Uterus (tissue), 3 donors: ENCODE measurements at regions not wholly inside any gene's neighbourhood (a gene's known extent, or its start where the extent isn't known, plus 50 kb on each side); places are given as distances from the start of the nearest gene placed in this dataset.

ENCODE experiments used
- DNase-seq, 2 donors: peaks; one replicate each; pipeline ENCODE4 v3.0.0-alpha.2; 2019 to 2020
- H3K27ac ChIP-seq, 2 donors: fragments of 200-600 bp; sonication (generic); 1 replicate in 1 of 2; 2 replicates in 1 of 2; pipeline ENCODE4 v1.5.1; 2016 to 2018
- H3K27me3 ChIP-seq, 2 donors: fragments of 200-600 bp; sonication (generic); one replicate each; pipeline ENCODE4 v1.5.1; 2018 to 2019; ENCODE audit warnings: control low read depth in 1 of 2
- H3K36me3 ChIP-seq, 2 donors: fragments of 200-600 bp; sonication (generic); one replicate each; pipeline ENCODE4 v1.5.1; 2019; ENCODE audit warnings: control low read depth in 1 of 2
- H3K4me1 ChIP-seq, 2 donors: fragments of 200-600 bp; sonication (generic); one replicate each; pipeline ENCODE4 v1.5.1; 2018 to 2019; ENCODE audit warnings: control low read depth in 1 of 2
- H3K4me3 ChIP-seq, 2 donors: fragments of 200-600 bp; sonication (generic); 1 replicate in 1 of 2; 2 replicates in 1 of 2; pipeline ENCODE4 v1.5.1; 2018 to 2019; ENCODE audit warnings: mild to moderate bottlenecking in 1 of 2
- H3K9me3 ChIP-seq, 2 donors: fragments of 200-600 bp; sonication (generic); one replicate each; pipeline ENCODE4 v1.5.1; 2019; ENCODE audit warnings: control low read depth in 1 of 2
- CTCF ChIP-seq, 4 experiments: fragments of 200-600 bp in 2 of 4; fragments of 450-650 bp in 2 of 4; sonication (generic) in 2 of 4; IDR thresholded peaks; one replicate each; pipeline ENCODE4 v1.5.1; 2016 to 2019; ENCODE audit warnings: antibody characterized with exemption in 4 of 4, mild to moderate bottlenecking in 2 of 4, moderate library complexity in 1 of 4
- POLR2A ChIP-seq, 2 donors: fragments of 450-650 bp; IDR thresholded peaks; one replicate each; pipeline ENCODE4 v1.6.1; 2016; ENCODE audit warnings: antibody characterized with exemption in 2 of 2, mild to moderate bottlenecking in 1 of 2, moderate library complexity in 1 of 2
- intact Hi-C: fragments of 100-400 bp; cut with DNase I; formaldehyde crosslinking; loops from one replicate; pipeline ENCODE4 v1.15.1; 2023; ENCODE audit warnings: low total_unique reads
- donor health status: DM: yes; HTN: yes; CAD: no.

- TF ChIP-seq POLR2A (IDR thresholded peaks at IDR 0.05), result no peak
- TF ChIP-seq CTCF (IDR thresholded peaks at IDR 0.05), result no peak
- H3K9me3 ChIP-seq, result no peaks in the 10 kb centered on the region
- no peaks in the 10 kb centered on the region for H3K4me1 ChIP-seq
- intact Hi-C loops, result no loop called here
- no peaks in the 10 kb centered on the region for H3K27me3 ChIP-seq
- H3K36me3 ChIP-seq, result no peaks in the 10 kb centered on the region
- no peak overlapping the region for H3K27ac ChIP-seq
- DNase-seq, result no peak
- no peak overlapping the region for H3K4me3 ChIP-seq
Observed at GRCh38 chr7:81618396-81619014, 151.3 kb downstream of the HGF start.

DNA sequence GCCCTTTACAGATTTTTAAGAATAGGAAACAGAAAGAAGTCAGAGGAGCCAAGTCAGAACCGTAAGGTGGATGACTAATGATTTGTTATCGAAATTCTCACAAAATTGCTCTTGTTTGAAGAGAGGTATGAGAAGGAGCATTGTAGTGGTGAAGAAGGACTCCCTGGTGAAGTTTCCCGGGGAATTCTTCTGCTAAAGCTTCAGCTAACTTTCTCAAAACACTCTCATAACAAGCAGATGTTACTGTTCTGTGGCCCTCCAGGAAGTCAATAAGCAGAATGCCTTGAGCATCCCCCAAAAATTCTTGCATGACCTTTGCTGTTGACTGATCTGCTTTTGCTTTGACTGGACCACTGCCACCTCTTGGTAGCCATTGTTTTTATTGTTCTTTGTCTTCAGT, 152.9 kb downstream of the HGF start:
- no peak overlapping the region for H3K4me3 ChIP-seq
- TF ChIP-seq POLR2A (IDR thresholded peaks at IDR 0.05), result no peak
- no peak for TF ChIP-seq CTCF (IDR thresholded peaks at IDR 0.05)
- H3K27ac ChIP-seq, result no peak overlapping the region
- H3K27me3 ChIP-seq, result no peaks in the 10 kb centered on the region
- intact Hi-C loops, result no loop called here
- DNase-seq, result no peak
- no peaks in the 10 kb centered on the region for H3K9me3 ChIP-seq
- no peaks in the 10 kb centered on the region for H3K4me1 ChIP-seq
- no peaks in the 10 kb centered on the region for H3K36me3 ChIP-seq

GRCh38 chr7:81611805-81612204, 158.0 kb downstream of the HGF start:
- intact Hi-C loops, result no loop called here
- no peak for TF ChIP-seq CTCF (IDR thresholded peaks at IDR 0.05)
- TF ChIP-seq POLR2A (IDR thresholded peaks at IDR 0.05), result no peak
- H3K27ac ChIP-seq, result no peak overlapping the region

GRCh38 chr7:81611040-81611439, 158.8 kb downstream of the HGF start:
- Histone ChIP-seq H3K36me3 (no peaks in the 10 kb centered on the region), H3K27ac (no peak overlapping the region), H3K9me3 (no peaks in the 10 kb centered on the region), H3K4me3 (no peak overlapping the region), H3K27me3 (no peaks in the 10 kb centered on the region), H3K4me1 (no peaks in the 10 kb centered on the region)
- no peak for DNase-seq
- intact Hi-C loops, result no loop called here
- TF ChIP-seq CTCF (IDR thresholded peaks at IDR 0.05) (no peak), POLR2A (IDR thresholded peaks at IDR 0.05) (no peak)

More at GRCh38 chr7:81611805-81612204, 158.0 kb downstream of the HGF start:
- DNase-seq, result no peak
- Histone ChIP-seq H3K27me3 (no peaks in the 10 kb centered on the region), H3K36me3 (no peaks in the 10 kb centered on the region), H3K4me1 (no peaks in the 10 kb centered on the region), H3K4me3 (no peak overlapping the region), H3K9me3 (no peaks in the 10 kb centered on the region)

GRCh38 chr7:81608748-81609382, 161.0 kb downstream of the HGF start:
- Histone ChIP-seq H3K27ac (no peak overlapping the region), H3K36me3 (no peaks in the 10 kb centered on the region), H3K4me1 (no peaks in the 10 kb centered on the region), H3K27me3 (no peaks in the 10 kb centered on the region), H3K4me3 (no peak overlapping the region), H3K9me3 (no peaks in the 10 kb centered on the region)
- intact Hi-C loops, result no loop called here
- DNase-seq, result no peak
- TF ChIP-seq CTCF (IDR thresholded peaks at IDR 0.05) (no peak), POLR2A (IDR thresholded peaks at IDR 0.05) (no peak)
